ENCODE measurements at regions not wholly inside any gene's neighbourhood (a gene's known extent, or its start where the extent isn't known, plus 50 kb on each side); places are given as distances from the start of the nearest gene placed in this dataset.
A peak's percentile ranks its signal among the peaks of the same experiment; 100 is the strongest.
"Not testable (repeated sequence)": the region's sequence is repeated elsewhere in the genome, so short reads cannot be mapped to it uniquely, and the experiment has no call there.

- DNase-seq, result no peak
These were observed 188.5 kb downstream of the NFKBIZ start for GRCh38 chr3:102037791-102038190.

- DNase-seq, result no peak
These were observed 189.3 kb downstream of the NFKBIZ start for GRCh38 chr3:102038477-102039142.

- not testable (repeated sequence) for DNase-seq
These were observed 190.8 kb downstream of the NFKBIZ start for GRCh38 chr3:102040144-102040543.

GRCh38 chr3:102053375-102053989, 204.2 kb downstream of the NFKBIZ start:
- no peak for DNase-seq

- no peak for DNase-seq
These were observed 205.3 kb downstream of the NFKBIZ start for GRCh38 chr3:102054543-102055080.

GRCh38 chr3:102057781-102058421, 208.6 kb downstream of the NFKBIZ start:
- peak; percentile 26 for DNase-seq

- no peak for DNase-seq
These were observed 210.0 kb downstream of the NFKBIZ start for GRCh38 chr3:102059145-102059943.

- DNase-seq, result no peak
These were observed 211.5 kb downstream of the NFKBIZ start for GRCh38 chr3:102060814-102061213.

- no peak for DNase-seq
These were observed 214.3 kb downstream of the NFKBIZ start for GRCh38 chr3:102063572-102063971.

GRCh38 chr3:102066470-102066869, 217.2 kb downstream of the NFKBIZ start:
- DNase-seq, result no peak

GRCh38 chr3:102068327-102068726, 219.0 kb downstream of the NFKBIZ start:
- DNase-seq, result no peak

GRCh38 chr3:102068736-102069135, 219.4 kb downstream of the NFKBIZ start:
- DNase-seq, result no peak

GRCh38 chr3:102069211-102069662, 219.9 kb downstream of the NFKBIZ start:
- no peak for DNase-seq

GRCh38 chr3:102074946-102075345, 225.6 kb downstream of the NFKBIZ start:
- no peak for DNase-seq

GRCh38 chr3:102078401-102078800, 229.1 kb downstream of the NFKBIZ start:
- no peak for DNase-seq

- peak; percentile 34 for DNase-seq
These were observed 229.8 kb downstream of the NFKBIZ start for GRCh38 chr3:102078854-102079808.

GRCh38 chr3:102079809-102080197, 230.5 kb downstream of the NFKBIZ start:
- DNase-seq, result no peak

GRCh38 chr3:102081572-102082289, 232.4 kb downstream of the NFKBIZ start:
- DNase-seq, result no peak

- no peak for DNase-seq
These were observed 234.2 kb downstream of the NFKBIZ start for GRCh38 chr3:102083473-102083872.

GRCh38 chr3:102084006-102084405, 234.7 kb downstream of the NFKBIZ start:
- DNase-seq, result no peak

GRCh38 chr3:102084704-102085103, 235.4 kb downstream of the NFKBIZ start:
- DNase-seq, result no peak

Measured in CD4-positive, alpha-beta T cell treated with Interleukin-15 for 1 hour (primary cell).